Omental fat pad (tissue), 3 donors: ENCODE measurements at regions not wholly inside any gene's neighbourhood (a gene's known extent, or its start where the extent isn't known, plus 50 kb on each side); places are given as distances from the start of the nearest gene placed in this dataset.

Experiments
- ATAC-seq: fragments of 150-250 bp; one replicate; pipeline ENCODE4 v1.9.1; 2016; ENCODE audit warnings: mild to moderate bottlenecking, moderate library complexity; ENCODE audit not compliant: low FRiP score
- DNase-seq: peaks from one replicate; pipeline ENCODE4 v3.0.0-alpha.2; 2019; ENCODE audit warnings: low spot score
- TF ChIP-seq, protein P1 (sequence below), 3 donors: fragments of 450-650 bp; IDR thresholded peaks; one replicate each; pipeline ENCODE4 v1.5.1; 2016 to 2017; ENCODE audit warnings: antibody characterized with exemption in 3 of 3, mild to moderate bottlenecking in 3 of 3, moderate library complexity in 2 of 3

DNA sequence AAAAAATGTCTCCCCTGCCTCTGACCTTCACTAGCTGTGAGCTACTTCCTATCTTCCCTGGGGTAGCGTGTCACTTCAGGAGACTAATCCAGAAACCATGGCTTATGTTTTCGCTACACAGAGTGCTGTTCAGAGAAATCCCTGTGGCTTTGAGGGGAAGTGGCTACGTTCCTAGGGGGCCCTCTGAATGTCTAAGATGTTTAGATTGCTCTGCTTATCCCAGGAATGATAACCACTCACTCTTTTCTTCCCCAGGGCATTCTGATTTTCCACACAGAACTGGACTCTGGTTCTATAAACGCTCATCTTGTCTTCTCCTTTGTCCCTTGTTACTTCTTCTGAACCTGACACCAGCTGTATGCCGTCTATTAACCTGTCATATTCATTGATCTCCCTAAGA lies 572.5 kb downstream of the OLFM4 start:
- DNase-seq (no peak), ATAC-seq (no peak)
- TF ChIP-seq, protein P1, sequence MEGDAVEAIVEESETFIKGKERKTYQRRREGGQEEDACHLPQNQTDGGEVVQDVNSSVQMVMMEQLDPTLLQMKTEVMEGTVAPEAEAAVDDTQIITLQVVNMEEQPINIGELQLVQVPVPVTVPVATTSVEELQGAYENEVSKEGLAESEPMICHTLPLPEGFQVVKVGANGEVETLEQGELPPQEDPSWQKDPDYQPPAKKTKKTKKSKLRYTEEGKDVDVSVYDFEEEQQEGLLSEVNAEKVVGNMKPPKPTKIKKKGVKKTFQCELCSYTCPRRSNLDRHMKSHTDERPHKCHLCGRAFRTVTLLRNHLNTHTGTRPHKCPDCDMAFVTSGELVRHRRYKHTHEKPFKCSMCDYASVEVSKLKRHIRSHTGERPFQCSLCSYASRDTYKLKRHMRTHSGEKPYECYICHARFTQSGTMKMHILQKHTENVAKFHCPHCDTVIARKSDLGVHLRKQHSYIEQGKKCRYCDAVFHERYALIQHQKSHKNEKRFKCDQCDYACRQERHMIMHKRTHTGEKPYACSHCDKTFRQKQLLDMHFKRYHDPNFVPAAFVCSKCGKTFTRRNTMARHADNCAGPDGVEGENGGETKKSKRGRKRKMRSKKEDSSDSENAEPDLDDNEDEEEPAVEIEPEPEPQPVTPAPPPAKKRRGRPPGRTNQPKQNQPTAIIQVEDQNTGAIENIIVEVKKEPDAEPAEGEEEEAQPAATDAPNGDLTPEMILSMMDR (IDR thresholded peaks at IDR 0.05): no peak

DNA sequence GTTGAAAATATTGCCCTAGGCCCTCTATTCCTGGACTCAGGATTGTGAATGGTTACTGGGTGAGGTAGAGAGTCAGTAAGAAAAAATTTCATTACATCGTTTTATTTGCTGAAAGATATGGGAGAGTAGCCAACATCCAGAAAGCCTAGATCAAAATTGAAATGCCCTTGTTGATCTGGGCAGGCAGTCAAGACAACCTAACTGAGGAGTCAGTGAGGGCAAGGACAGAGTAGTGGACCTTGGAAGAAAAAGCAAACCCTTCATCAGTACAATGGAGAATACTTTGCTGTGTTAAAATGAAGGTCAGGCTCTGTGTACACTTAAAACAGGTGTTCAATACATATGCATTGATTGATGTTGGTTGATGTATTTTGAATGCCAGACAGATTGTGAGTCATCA lies 576.7 kb downstream of the OLFM4 start:
- TF ChIP-seq, protein P1 (IDR thresholded peaks at IDR 0.05): no peak
- no peak for ATAC-seq
- no peak for DNase-seq

DNA sequence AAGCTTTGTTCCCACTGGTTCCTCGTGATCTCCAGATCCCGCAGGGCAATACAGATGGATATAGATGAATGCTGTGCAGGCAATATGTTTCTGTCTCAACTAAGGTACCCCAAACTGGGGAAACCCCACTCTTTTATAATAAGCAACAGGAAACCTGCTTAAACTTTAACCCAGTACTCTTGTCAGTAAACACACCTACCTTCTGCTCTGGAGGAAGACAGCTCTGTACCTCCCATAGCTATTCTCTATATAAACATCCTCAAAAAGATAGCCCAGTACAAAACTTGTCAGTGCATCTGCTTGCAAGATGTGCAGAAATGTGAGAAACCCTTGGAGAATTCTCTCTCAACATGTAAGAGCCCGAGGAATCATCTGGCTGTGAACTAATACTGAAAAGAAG lies 583.6 kb downstream of the OLFM4 start:
- TF ChIP-seq, protein P1 (IDR thresholded peaks at IDR 0.05): no peak
- DNase-seq (no peak), ATAC-seq (no peak)

DNA sequence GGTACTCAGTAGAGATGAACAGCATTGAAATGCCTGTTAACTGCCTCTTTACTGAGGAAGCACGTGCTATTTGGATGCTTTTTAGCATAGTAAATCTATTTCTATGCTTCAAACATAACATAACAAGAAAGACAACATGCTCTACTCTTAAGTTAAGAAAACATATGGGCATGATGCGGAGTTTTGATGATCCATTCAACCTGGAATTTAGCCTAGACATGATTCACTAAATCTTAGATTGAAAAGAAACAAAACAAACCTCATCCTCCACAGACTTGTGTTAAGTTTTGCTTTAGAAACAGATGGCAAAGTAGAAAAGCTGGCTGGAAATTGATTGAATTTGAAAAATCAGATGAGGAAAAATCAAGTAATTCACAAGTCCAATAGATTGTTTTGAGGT lies 593.8 kb downstream of the OLFM4 start:
- ATAC-seq (no peak), DNase-seq (no peak)
- TF ChIP-seq, protein P1 (IDR thresholded peaks at IDR 0.05): no peak

DNA sequence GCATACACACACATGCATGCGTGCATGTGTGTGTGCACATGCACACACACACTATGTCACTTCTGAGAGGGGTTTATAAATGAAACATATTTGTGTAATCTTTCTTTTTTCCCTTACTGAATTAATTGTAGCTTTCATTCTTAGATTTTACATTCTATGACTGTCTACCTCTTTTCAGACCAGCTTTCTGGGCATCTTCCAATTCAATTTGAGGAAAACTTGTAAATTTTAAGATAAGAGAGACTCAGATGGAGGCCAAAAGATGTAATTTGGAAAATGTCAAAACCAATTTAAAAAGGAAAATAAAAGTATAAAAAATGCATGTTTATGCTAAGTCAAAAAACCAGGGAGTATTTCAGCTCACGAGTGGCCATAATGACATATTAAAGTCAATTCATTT lies 594.5 kb downstream of the OLFM4 start:
- DNase-seq (no peak), ATAC-seq (no peak)
- TF ChIP-seq, protein P1 (IDR thresholded peaks at IDR 0.05): no peak

DNA sequence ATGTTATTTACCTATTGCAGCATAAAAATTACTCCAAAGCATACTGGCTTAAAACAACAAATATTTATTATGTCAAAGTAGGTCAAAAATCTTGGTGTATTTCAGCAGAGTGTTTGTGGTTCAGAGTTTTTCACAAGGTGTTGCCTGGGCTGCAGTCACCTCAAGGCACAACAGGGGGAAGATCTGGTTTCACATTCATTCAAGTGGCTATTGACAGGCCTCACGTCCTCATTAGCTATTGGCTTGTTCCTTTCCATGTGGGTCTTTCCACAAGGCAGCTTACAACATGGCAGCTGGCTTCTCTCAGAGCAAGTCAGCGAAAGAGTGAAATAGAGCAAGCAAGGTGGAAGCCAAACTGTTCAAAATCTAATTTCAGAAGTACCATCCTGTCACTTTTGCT lies 602.9 kb downstream of the OLFM4 start:
- ATAC-seq: no peak
- TF ChIP-seq, protein P1 (IDR thresholded peaks at IDR 0.05): no peak
- no peak for DNase-seq

DNA sequence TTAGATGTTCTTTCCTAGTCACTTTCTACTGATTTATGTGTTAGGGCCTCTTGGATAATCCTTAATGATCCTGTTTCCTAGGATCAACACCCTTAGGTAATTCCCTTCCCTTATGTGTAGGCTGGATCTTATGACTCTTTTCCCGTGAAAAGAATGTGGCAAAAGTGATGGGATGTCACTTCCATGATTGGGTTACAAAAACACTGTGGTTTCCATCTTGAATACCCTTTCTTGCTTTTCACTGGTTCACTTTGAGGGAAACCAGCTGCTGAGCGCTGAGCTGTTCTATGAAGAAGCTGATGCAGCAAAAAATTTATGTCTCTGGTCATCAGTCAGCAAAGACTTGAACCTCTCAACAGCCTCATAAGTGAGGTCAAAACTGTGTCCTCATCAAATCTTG lies 609.4 kb downstream of the OLFM4 start:
- ATAC-seq (no peak), DNase-seq (no peak)
- TF ChIP-seq, protein P1 (IDR thresholded peaks at IDR 0.05): no peak
